HG03095 (cell line): ENCODE measurements at regions not wholly inside any gene's neighbourhood (a gene's known extent, or its start where the extent isn't known, plus 50 kb on each side); places are given as distances from the start of the nearest gene placed in this dataset.
"Not testable (repeated sequence)": the region's sequence is repeated elsewhere in the genome, so short reads cannot be mapped to it uniquely, and the experiment has no call there.

ENCODE experiments used
- ATAC-seq: cut with Tn5 transposase; IDR thresholded peaks from one replicate; pipeline ENCODE4 v1.9.1; 2021; ENCODE audit warnings: moderate library complexity; ENCODE audit not compliant: unreplicated experiment

GRCh38 chr15:84152381-84152979 lies 83.1 kb upstream of the GOLGA6L4 start:
- ATAC-seq: not testable (repeated sequence)

GRCh38 chr15:84153655-84154140 lies 81.9 kb upstream of the GOLGA6L4 start:
- not testable (repeated sequence) for ATAC-seq

GRCh38 chr15:84154314-84154713 lies 81.3 kb upstream of the GOLGA6L4 start:
- ATAC-seq: not testable (repeated sequence)

- ATAC-seq: not testable (repeated sequence)
These were observed 80.8 kb upstream of the GOLGA6L4 start for GRCh38 chr15:84154787-84155186.

- not testable (repeated sequence) for ATAC-seq
These were observed 79.6 kb upstream of the GOLGA6L4 start for GRCh38 chr15:84155792-84156587.

- ATAC-seq: not testable (repeated sequence)
These were observed 79.1 kb upstream of the GOLGA6L4 start for GRCh38 chr15:84156588-84156840.

GRCh38 chr15:84157056-84157632 lies 78.4 kb upstream of the GOLGA6L4 start:
- not testable (repeated sequence) for ATAC-seq

- not testable (repeated sequence) for ATAC-seq
These were observed 77.7 kb upstream of the GOLGA6L4 start for GRCh38 chr15:84157857-84158256.

- not testable (repeated sequence) for ATAC-seq
These were observed 76.0 kb upstream of the GOLGA6L4 start for GRCh38 chr15:84159346-84160269.

GRCh38 chr15:84164423-84165292 lies 70.9 kb upstream of the GOLGA6L4 start:
- ATAC-seq: not testable (repeated sequence)

- ATAC-seq: not testable (repeated sequence)
These were observed 65.5 kb upstream of the GOLGA6L4 start for GRCh38 chr15:84170029-84170428.

GRCh38 chr15:84173231-84173610 lies 62.4 kb upstream of the GOLGA6L4 start:
- not testable (repeated sequence) for ATAC-seq
